GM12892 (cell line): ENCODE measurements at regions not wholly inside any gene's neighbourhood (a gene's known extent, or its start where the extent isn't known, plus 50 kb on each side); places are given as distances from the start of the nearest gene placed in this dataset.

Experiments
- POLR2A ChIP-seq: IDR thresholded peaks from 2 replicates; pipeline ENCODE4 v1.6.1; 2011; ENCODE audit warnings: low read depth, low read length, control low read depth
- POLR2AphosphoS5 ChIP-seq: IDR thresholded peaks from 2 replicates; pipeline ENCODE4 v1.6.1; 2011; ENCODE audit warnings: low read depth, low read length, control low read depth

GRCh38 chr11:96607864-96608558 lies 218.2 kb downstream of the JRKL start:
- no peak for TF ChIP-seq POLR2A
- no peak for TF ChIP-seq POLR2AphosphoS5
